ENCODE measurements at regions not wholly inside any gene's neighbourhood (a gene's known extent, or its start where the extent isn't known, plus 50 kb on each side); places are given as distances from the start of the nearest gene placed in this dataset.
A peak's percentile ranks its signal among the peaks of the same experiment; 100 is the strongest.
"Not testable (repeated sequence)": the region's sequence is repeated elsewhere in the genome, so short reads cannot be mapped to it uniquely, and the experiment has no call there.

- no peak for DNase-seq (ENCODE audit: low read depth)
- in situ Hi-C loops (cut with HindIII; ENCODE audit: low pct_unique_long_range_greater_than_20kb, low sequenced_read_pairs): no loop called here
Observed at GRCh38 chr2:95757988-95758387, 166.2 kb downstream of the TRIM43 start.

GRCh38 chr2:95759481-95760246, 167.9 kb downstream of the TRIM43 start:
- DNase-seq (ENCODE audit: low read depth): no peak

GRCh38 chr2:95760806-95761525, 169.2 kb downstream of the TRIM43 start:
- in situ Hi-C loops (cut with HindIII; ENCODE audit: low pct_unique_long_range_greater_than_20kb, low sequenced_read_pairs): no loop called here

More at GRCh38 chr2:95759481-95760246, 167.9 kb downstream of the TRIM43 start:
- in situ Hi-C loops (cut with HindIII; ENCODE audit: low pct_unique_long_range_greater_than_20kb, low sequenced_read_pairs): no loop called here

GRCh38 chr2:95761556-95761955, 169.8 kb downstream of the TRIM43 start:
- DNase-seq (ENCODE audit: low read depth): no peak

More at GRCh38 chr2:95760806-95761525, 169.2 kb downstream of the TRIM43 start:
- DNase-seq (ENCODE audit: low read depth): peak; percentile 33

GRCh38 chr2:95762023-95763021, 170.5 kb downstream of the TRIM43 start:
- DNase-seq (ENCODE audit: low read depth); in situ Hi-C loops (cut with HindIII; ENCODE audit: low pct_unique_long_range_greater_than_20kb, low sequenced_read_pairs): not testable (repeated sequence)

More at GRCh38 chr2:95761556-95761955, 169.8 kb downstream of the TRIM43 start:
- in situ Hi-C loops (cut with HindIII; ENCODE audit: low pct_unique_long_range_greater_than_20kb, low sequenced_read_pairs): no loop called here

- in situ Hi-C loops (cut with HindIII; ENCODE audit: low pct_unique_long_range_greater_than_20kb, low sequenced_read_pairs); DNase-seq (ENCODE audit: low read depth): not testable (repeated sequence)
Observed at GRCh38 chr2:95763074-95763473, 171.3 kb downstream of the TRIM43 start.

GRCh38 chr2:95764966-95765365, 173.2 kb downstream of the TRIM43 start:
- DNase-seq (ENCODE audit: low read depth); in situ Hi-C loops (cut with HindIII; ENCODE audit: low pct_unique_long_range_greater_than_20kb, low sequenced_read_pairs): not testable (repeated sequence)

GRCh38 chr2:95765925-95766910, 174.4 kb downstream of the TRIM43 start:
- in situ Hi-C loops (cut with HindIII; ENCODE audit: low pct_unique_long_range_greater_than_20kb, low sequenced_read_pairs); DNase-seq (ENCODE audit: low read depth): not testable (repeated sequence)

- DNase-seq (ENCODE audit: low read depth); in situ Hi-C loops (cut with HindIII; ENCODE audit: low pct_unique_long_range_greater_than_20kb, low sequenced_read_pairs): not testable (repeated sequence)
Observed at GRCh38 chr2:95767531-95767930, 175.7 kb downstream of the TRIM43 start.

GRCh38 chr2:95767950-95768349, 176.1 kb downstream of the TRIM43 start:
- in situ Hi-C loops (cut with HindIII; ENCODE audit: low pct_unique_long_range_greater_than_20kb, low sequenced_read_pairs); DNase-seq (ENCODE audit: low read depth): not testable (repeated sequence)

GRCh38 chr2:95769256-95769655, 177.5 kb downstream of the TRIM43 start:
- DNase-seq (ENCODE audit: low read depth); in situ Hi-C loops (cut with HindIII; ENCODE audit: low pct_unique_long_range_greater_than_20kb, low sequenced_read_pairs): not testable (repeated sequence)

GRCh38 chr2:95770726-95771125, 178.9 kb downstream of the TRIM43 start:
- in situ Hi-C loops (cut with HindIII; ENCODE audit: low pct_unique_long_range_greater_than_20kb, low sequenced_read_pairs): not testable (repeated sequence)
- peak; percentile 59 for DNase-seq (ENCODE audit: low read depth)

GRCh38 chr2:95774322-95775192, 182.8 kb downstream of the TRIM43 start:
- in situ Hi-C loops (cut with HindIII; ENCODE audit: low pct_unique_long_range_greater_than_20kb, low sequenced_read_pairs); DNase-seq (ENCODE audit: low read depth): not testable (repeated sequence)

- in situ Hi-C loops (cut with HindIII; ENCODE audit: low pct_unique_long_range_greater_than_20kb, low sequenced_read_pairs); DNase-seq (ENCODE audit: low read depth): not testable (repeated sequence)
Observed at GRCh38 chr2:95775193-95775531, 183.4 kb downstream of the TRIM43 start.
